Endothelial cell of umbilical vein (primary cell): ENCODE measurements at regions not wholly inside any gene's neighbourhood (a gene's known extent, or its start where the extent isn't known, plus 50 kb on each side); places are given as distances from the start of the nearest gene placed in this dataset.

Experiments used
- BruUV-seq: library from RNA; stranded (reverse); fragments of 400-500 nt; replicated peaks from 2 replicates; lab custom pipeline; 2021; lab: Mats Ljungman, UMichigan
- CTCF ChIA-PET: fragments of 300-600, 350-600 bp; sonication (Branson Sonifier 250); formaldehyde crosslinking; loops from one replicate; lab custom pipeline; 2021; ENCODE audit warnings: antibody characterized with exemption, inconsistent platforms; lab: Charles Lee
- POLR2A ChIA-PET: fragments of 300-600, 350-600 bp; sonication (Branson Sonifier 250); formaldehyde crosslinking; loops from one replicate; lab custom pipeline; 2021; ENCODE audit warnings: antibody characterized with exemption, inconsistent platforms; lab: Charles Lee
- DNase-seq: peaks from one replicate; pipeline ENCODE4 v3.0.0-alpha.2; 2011; ENCODE audit warnings: low read depth, low spot score
- FAIRE-seq: peaks from 2 replicates; lab custom pipeline; 2011; peaks lifted over from hg19 to GRCh38; lab: Jason Lieb, UNC
- H2AFZ ChIP-seq: 2 replicates; pipeline ENCODE4 v1.6.0; 2012; ENCODE audit warnings: low read depth, low read length, control low read depth, inconsistent platforms
- H3K27ac ChIP-seq: 2 replicates; pipeline ENCODE4 v1.5.1; 2011; ENCODE audit warnings: low read depth, mild to moderate bottlenecking, control low read depth, low read length, moderate library complexity; ENCODE audit not compliant: insufficient read depth
- H3K27me3 ChIP-seq, 2 experiments: 2 replicates each; pipeline versions ENCODE4 v1.6.0 to v1.6.1; 2011; ENCODE audit warnings: low read length in 2 of 2, mixed read lengths in 1 of 2; ENCODE audit not compliant: control insufficient read depth in 2 of 2, insufficient read depth in 2 of 2
- H3K36me3 ChIP-seq, 2 experiments: 2 replicates in 1 of 2; 3 replicates in 1 of 2; pipeline ENCODE4 v1.5.1; 2011; ENCODE audit warnings: low read length in 2 of 2, mild to moderate bottlenecking in 1 of 2, moderate library complexity in 1 of 2; ENCODE audit not compliant: control insufficient read depth in 2 of 2, insufficient read depth in 2 of 2; ENCODE audit errors: extremely low read depth in 1 of 2
- H3K4me1 ChIP-seq: 3 replicates; pipeline ENCODE4 v1.5.1; 2011; ENCODE audit warnings: mild to moderate bottlenecking, low read length; ENCODE audit not compliant: control insufficient read depth, insufficient read depth; ENCODE audit errors: extremely low read depth
- H3K4me2 ChIP-seq: 2 replicates; pipeline ENCODE4 v1.6.1; 2011; ENCODE audit warnings: low read length, control low read depth, mixed read lengths; ENCODE audit not compliant: insufficient read depth
- H3K4me3 ChIP-seq, 3 experiments: fragments of 200-600 bp in 1 of 3; sonication (generic), shearing (Covaris generic) in 1 of 3; replicated peaks in 1 of 3; 2 replicates each; pipeline ENCODE4 v1.5.1; 2011 to 2016; ENCODE audit warnings: control low read depth in 3 of 3, low read length in 3 of 3, mild to moderate bottlenecking in 2 of 3, inconsistent platforms in 1 of 3, low read depth in 1 of 3, moderate library complexity in 1 of 3; ENCODE audit not compliant: insufficient read depth in 1 of 3
- H3K79me2 ChIP-seq: 2 replicates; pipeline ENCODE4 v1.6.0; 2012; ENCODE audit warnings: low read length, inconsistent platforms; ENCODE audit not compliant: control insufficient read depth, insufficient read depth
- H3K9ac ChIP-seq: replicated peaks from 2 replicates; pipeline ENCODE3; 2011; ENCODE audit warnings: low read length, control low read depth; ENCODE audit not compliant: insufficient read depth; ENCODE audit errors: extremely low read depth
- H3K9me1 ChIP-seq: replicated peaks from 3 replicates; pipeline ENCODE4 v1.6.0; 2011; ENCODE audit warnings: mild to moderate bottlenecking, low read length; ENCODE audit not compliant: control insufficient read depth, insufficient read depth; ENCODE audit errors: extremely low read depth
- H3K9me3 ChIP-seq: replicated peaks from 2 replicates; pipeline ENCODE4 v1.5.1; 2012; ENCODE audit warnings: low read length, inconsistent platforms; ENCODE audit not compliant: control insufficient read depth, insufficient read depth
- H4K20me1 ChIP-seq: replicated peaks from 2 replicates; pipeline ENCODE3; 2011; ENCODE audit warnings: mild to moderate bottlenecking, low read length; ENCODE audit not compliant: control insufficient read depth, insufficient read depth; ENCODE audit errors: extremely low read depth
- EZH2 ChIP-seq: IDR thresholded peaks from 2 replicates; pipeline ENCODE4 v1.6.1; 2012; ENCODE audit warnings: borderline replicate concordance, low read depth, mild to moderate bottlenecking, moderate library complexity, low read length, inconsistent platforms; ENCODE audit not compliant: severe bottlenecking
- FOS ChIP-seq: IDR thresholded peaks from 2 replicates; pipeline ENCODE4 v1.6.1; 2011; ENCODE audit warnings: mild to moderate bottlenecking, low read length, moderate library complexity, borderline replicate concordance; ENCODE audit not compliant: insufficient read depth
- GATA2 ChIP-seq: IDR thresholded peaks from 2 replicates; pipeline ENCODE4 v1.7.0; 2011; ENCODE audit warnings: low read depth, mild to moderate bottlenecking, moderate library complexity, mixed read lengths, low read length; ENCODE audit not compliant: insufficient read length, insufficient read depth
- JUN ChIP-seq: IDR thresholded peaks from 2 replicates; pipeline ENCODE4 v1.6.1; 2011; ENCODE audit warnings: borderline replicate concordance, low read depth; ENCODE audit not compliant: insufficient read length, insufficient read depth
- MAX ChIP-seq: IDR thresholded peaks from 2 replicates; pipeline ENCODE4 v1.6.1; 2011; ENCODE audit not compliant: insufficient read depth, insufficient read length
- MYC ChIP-seq: IDR thresholded peaks from one replicate; pipeline ENCODE4 v1.6.1; 2011; ENCODE audit warnings: mild to moderate bottlenecking, low read depth, low read length
- POLR2A ChIP-seq: IDR thresholded peaks from 2 replicates; pipeline ENCODE4 v1.6.1; 2012; ENCODE audit warnings: low read depth, mild to moderate bottlenecking, control low read depth, low read length
- POLR2AphosphoS5 ChIP-seq: IDR thresholded peaks from 2 replicates; pipeline ENCODE4 v1.6.1; 2012; ENCODE audit warnings: low read depth, mild to moderate bottlenecking, control low read depth, low read length, moderate library complexity; ENCODE audit not compliant: insufficient read depth
- dilution Hi-C: fragments of 300-500 bp; cut with MboI; formaldehyde crosslinking; loops from one replicate; pipeline ENCODE4 v1.15.0; 2019; ENCODE audit warnings: low sequenced_read_pairs; ENCODE audit not compliant: extremely low pct_ligation_motif_present
- intact Hi-C: fragments of 100-400 bp; cut with micrococcal nuclease; formaldehyde crosslinking; loops from one replicate; pipeline ENCODE4 v1.10.0; 2022
- TF ChIP-seq, protein P1 (sequence below), 2 donors: IDR thresholded peaks; 1 replicate in 1 of 2; 2 replicates in 1 of 2; pipeline ENCODE4 v1.5.1; 2011; ENCODE audit warnings: low read length in 2 of 2, mild to moderate bottlenecking in 2 of 2, moderate library complexity in 2 of 2, control low read depth in 1 of 2, inconsistent platforms in 1 of 2, low read depth in 1 of 2; ENCODE audit not compliant: insufficient read depth in 1 of 2; ENCODE audit errors: extremely low read depth in 1 of 2

GRCh38 chr10:120643351-120643750 is 186.3 kb downstream of the PLPP4 start:
- TF ChIP-seq MAX (no peak), FOS (no peak), POLR2A (no peak), MYC (no peak), EZH2 (no peak), POLR2AphosphoS5 (no peak), GATA2 (no peak), JUN (no peak)
- TF ChIP-seq, protein P1, sequence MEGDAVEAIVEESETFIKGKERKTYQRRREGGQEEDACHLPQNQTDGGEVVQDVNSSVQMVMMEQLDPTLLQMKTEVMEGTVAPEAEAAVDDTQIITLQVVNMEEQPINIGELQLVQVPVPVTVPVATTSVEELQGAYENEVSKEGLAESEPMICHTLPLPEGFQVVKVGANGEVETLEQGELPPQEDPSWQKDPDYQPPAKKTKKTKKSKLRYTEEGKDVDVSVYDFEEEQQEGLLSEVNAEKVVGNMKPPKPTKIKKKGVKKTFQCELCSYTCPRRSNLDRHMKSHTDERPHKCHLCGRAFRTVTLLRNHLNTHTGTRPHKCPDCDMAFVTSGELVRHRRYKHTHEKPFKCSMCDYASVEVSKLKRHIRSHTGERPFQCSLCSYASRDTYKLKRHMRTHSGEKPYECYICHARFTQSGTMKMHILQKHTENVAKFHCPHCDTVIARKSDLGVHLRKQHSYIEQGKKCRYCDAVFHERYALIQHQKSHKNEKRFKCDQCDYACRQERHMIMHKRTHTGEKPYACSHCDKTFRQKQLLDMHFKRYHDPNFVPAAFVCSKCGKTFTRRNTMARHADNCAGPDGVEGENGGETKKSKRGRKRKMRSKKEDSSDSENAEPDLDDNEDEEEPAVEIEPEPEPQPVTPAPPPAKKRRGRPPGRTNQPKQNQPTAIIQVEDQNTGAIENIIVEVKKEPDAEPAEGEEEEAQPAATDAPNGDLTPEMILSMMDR (IDR thresholded peaks at IDR 0.05; ENCODE audit: extremely low read depth in 1 of 2, insufficient read depth in 1 of 2, low read depth in 1 of 2, low read length in 2 of 2): no peak
- no peaks in the 10 kb centered on the region for H3K36me3 ChIP-seq
- no peak overlapping the region for H2AFZ ChIP-seq
- no peaks in the 10 kb centered on the region for H3K9me3 ChIP-seq
- no peak overlapping the region for H3K4me2 ChIP-seq
- FAIRE-seq: no peak
- intact Hi-C loops: no loop called here
- no peak for DNase-seq
- H3K4me1 ChIP-seq: peaks cover 24% of the 10 kb centered on the region
- dilution Hi-C loops: no loop called here
- H3K27me3 ChIP-seq: no peaks in the 10 kb centered on the region
- H3K9me1 ChIP-seq: no peaks in the 10 kb centered on the region
- no peaks in the 10 kb centered on the region for H3K79me2 ChIP-seq
- CTCF ChIA-PET: interaction anchor here (1.2 to 4.0 kb wide), 4 partner anchors 42 to 220 kb away, joined by 3 to 17 read pairs (median 4); no protein-coding TSS in a partner anchor
- no peak overlapping the region for H3K4me3 ChIP-seq
- no peak overlapping the region for H3K27ac ChIP-seq
- POLR2A ChIA-PET: no interaction called here
- no peaks in the 10 kb centered on the region for H4K20me1 ChIP-seq
- H3K9ac ChIP-seq: no peak overlapping the region
- no TSS peak for BruUV-seq
